HG02610 (cell line): ENCODE measurements at regions not wholly inside any gene's neighbourhood (a gene's known extent, or its start where the extent isn't known, plus 50 kb on each side); places are given as distances from the start of the nearest gene placed in this dataset.

Experiments used
- ATAC-seq: cut with Tn5 transposase; IDR thresholded peaks from one replicate; pipeline ENCODE4 v1.9.1; 2021; ENCODE audit warnings: mild to moderate bottlenecking, moderate library complexity; ENCODE audit not compliant: unreplicated experiment

DNA sequence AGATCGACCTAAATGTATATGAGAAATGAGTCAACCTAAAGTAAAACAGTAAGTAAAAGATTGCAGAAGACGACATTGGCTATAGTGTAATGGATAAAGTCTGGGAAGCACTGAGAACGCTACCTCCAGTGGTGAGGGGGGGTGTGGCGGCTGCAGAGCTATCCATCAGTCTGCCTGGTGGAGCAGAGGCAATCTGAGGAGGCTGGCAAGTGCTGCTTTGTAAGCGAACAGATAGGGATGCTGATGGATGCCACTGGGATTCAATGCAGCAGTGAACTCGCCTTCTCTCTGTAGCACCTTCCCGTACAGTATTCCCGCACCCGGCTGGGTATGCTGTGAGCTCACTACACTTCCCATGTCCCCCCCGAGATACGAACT is 261.5 kb downstream of the NSG2 start:
- ATAC-seq, result no peak

DNA sequence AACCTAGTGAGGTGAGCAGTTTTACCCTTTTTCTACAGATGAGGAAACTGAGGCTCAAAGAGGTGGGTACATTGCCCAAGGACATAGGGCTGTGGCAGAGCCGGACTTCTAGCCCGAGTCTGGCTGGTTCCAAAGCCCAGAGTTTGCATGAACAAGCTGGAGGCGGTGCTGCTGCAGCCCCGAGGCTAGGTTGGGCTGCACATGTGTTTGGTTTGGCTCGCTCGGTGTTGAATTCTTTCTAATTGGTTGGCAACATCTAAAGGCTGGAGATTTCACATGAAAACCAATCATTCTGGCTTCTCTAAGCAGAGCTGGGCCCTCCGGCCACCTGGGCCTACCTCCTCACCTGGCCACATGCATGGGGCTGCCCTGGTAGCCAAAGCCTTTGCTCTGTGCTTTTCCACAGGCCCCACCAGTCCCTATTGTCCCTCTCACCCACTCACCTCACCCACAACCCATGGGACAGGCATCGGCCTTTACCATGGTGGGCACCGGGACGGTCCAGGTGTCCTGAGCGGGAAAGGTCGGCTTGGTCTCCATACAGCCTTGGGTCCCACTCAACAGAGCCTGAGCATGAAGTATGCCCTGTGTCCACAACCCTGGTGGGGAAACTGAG is 262.3 kb downstream of the NSG2 start:
- ATAC-seq, result no peak

DNA sequence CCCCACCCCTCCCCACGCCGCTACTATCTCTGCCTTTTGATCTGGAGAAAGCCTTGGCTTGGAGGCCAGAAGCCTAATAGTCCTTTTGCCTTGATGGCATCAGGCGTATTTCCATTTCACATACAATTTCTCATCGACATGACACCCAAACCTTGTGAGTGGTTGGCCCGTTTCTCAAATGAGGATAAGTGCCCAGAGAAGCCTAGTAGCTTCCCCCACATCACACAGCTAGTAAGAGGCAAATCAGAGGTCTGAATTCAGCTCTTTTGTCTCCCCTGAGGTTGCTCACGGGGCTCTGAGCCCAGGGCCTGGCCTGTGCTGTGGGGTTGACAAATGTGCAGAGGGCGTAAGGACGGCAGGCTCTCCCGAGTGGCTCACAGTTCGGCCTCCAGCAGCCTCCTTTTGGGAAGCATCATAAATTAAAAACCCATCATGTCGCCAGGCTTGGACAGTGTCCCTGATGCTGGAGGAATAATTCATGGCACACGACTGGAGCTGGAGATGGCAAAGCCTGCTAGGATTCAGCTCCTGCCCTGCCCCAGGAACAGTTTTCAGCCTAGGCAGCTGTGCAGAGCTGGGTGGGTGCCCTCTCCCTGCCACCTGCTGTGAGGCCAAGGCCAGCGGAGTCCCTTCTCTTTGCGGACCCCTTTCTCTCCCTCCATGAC is 263.8 kb downstream of the NSG2 start:
- ATAC-seq, result no peak

DNA sequence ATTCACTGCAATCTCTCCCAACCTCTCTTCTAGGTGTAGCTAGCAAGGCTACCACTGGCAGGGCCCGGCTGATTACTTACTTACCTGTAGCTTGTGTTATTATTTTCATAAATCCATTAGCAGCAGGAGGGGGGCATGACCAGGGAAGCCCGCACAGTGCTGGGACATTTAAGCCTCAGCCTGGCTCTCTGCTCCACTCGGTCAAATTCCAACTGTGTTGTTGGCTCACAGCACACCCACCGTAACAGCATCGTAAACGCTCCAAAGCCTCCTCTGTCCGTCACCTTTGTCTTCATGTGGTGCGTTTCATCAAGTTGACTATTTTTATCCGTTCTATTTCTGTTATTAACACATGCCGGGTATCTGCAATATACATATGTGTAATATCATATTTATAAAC is 264.7 kb downstream of the NSG2 start:
- ATAC-seq, result no peak

DNA sequence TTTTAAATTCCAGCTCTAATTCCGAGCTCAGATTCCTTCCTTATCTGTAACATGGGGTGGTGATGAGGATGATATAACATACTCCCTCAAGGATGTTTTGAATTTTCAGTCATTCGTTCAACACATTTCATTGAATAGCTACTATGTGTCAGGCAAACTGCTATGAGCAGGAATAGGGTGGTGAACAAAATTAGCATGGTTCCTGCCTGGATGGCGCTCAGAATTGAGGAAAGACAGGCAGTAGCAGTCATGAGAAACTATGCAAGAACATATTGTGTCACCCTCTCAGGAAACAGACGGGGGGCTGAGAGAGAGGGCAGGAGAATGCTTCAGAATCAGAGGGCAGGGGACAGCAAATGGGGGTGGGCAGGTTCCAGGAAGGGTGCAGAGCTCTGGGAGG is 265.2 kb downstream of the NSG2 start:
- ATAC-seq, result no peak

DNA sequence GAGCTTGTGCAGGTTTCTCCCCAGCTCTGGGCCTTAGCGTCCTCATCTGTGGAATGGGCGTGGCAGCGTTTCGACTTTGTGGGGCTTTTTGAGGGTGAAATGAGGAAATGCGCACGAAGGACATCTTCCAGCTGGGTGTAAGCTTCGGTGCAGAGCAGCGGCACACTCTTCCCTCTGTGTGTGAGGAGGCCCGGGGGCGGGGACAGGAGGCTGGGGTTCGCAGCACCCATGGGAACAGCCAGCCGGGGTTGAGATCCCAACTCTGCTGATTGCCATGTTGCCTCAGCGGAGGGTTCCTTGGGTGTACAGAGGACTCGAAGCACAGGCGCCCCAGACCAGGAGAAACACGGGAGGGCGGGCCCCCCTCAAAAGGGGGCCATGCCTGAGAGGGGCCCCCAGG is 265.6 kb downstream of the NSG2 start:
- no peak for ATAC-seq

DNA sequence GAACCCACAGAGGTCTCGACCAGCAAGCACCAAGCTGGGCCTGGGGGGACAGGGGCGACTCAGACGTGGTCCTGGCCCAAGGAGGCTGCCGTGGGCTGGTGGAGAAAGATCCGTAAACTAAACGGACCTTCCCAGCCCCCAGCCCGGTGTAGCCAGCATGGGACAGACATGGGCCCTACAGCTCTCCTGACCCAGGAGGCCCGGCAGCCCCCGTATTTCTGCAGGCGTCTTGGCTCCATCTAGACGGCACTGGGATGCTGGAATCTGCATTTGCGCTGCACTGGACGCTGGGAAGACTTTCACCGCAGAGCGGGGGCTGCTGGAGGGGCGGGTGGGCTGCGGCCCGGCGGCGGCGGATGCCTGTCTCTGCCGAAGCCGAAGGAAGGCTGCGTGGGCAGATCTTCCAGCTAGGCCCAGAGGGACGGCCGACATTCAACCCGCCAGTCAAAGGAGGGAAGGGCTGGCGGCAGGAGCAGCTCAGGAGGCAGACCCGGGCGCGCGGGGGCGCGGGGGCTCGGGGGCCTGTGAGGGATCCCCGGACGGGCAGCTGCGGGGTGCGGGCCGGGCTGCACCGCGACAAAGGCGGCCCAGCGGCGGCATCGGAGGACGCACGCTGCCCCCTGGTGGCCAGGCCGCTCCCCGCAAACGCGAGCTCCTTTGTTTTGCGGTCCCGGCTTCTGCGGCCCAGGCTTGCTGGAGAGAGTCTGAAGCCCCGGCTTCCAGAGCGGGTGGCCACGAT is 266.2 kb downstream of the NSG2 start:
- ATAC-seq, result peak; percentile 58

DNA sequence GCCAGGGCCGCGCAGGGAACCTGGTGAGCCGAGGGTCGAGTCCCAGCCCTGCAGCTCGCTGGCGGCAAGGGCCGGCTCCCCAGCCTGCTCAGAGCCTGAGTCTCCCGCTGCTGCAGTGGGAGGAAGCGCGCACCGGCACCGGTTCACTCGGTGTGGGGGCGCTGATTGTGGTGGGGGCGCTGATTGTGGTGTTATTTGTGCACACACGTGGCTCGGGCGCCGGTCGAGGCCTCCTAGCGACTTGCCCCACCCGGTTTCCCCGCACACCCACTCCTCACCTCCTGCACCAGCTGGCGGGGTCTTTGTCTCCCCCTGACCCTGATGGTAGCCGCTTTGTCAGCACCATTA is 266.7 kb downstream of the NSG2 start:
- ATAC-seq, result peak; percentile 14

DNA sequence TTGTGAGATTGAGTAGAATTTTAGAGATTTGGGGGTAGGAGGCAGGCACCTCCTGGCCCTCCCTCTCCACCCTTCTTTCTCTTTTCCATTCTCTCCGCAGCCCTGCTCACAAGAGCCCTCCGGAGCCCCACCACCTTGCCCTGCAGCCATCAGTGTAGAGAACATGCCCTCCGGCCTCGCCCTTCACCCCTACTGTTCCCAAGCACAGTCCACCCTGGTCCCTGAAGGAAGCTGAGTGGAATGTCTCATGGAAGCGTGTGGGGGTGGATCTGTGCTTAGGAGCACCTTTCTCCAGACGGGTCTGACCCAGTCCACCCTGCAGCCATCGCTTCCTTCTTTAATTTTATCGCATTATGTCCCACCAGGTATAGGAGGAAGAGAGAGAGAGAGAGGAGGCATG is 267.1 kb downstream of the NSG2 start:
- no peak for ATAC-seq

DNA sequence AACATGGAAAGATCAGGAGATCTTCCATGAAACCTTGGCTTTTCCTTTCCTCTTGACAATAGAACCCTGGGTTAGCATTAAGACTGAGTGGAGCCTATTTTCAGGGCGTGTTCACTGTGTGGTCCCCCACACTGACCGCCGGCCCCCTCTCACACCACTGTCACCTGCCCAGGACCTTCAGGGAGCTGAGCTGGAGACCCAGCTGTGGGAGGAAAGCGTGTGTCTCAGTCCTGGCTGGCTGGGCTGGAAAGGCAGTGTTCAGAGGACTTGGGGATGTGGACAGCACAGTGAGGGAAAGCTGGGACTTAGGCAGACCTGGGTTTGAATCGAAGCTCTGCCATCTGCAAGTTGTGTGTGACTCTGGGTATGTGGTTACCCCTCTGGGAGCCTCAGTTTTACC is 268.1 kb downstream of the NSG2 start:
- no peak for ATAC-seq

DNA sequence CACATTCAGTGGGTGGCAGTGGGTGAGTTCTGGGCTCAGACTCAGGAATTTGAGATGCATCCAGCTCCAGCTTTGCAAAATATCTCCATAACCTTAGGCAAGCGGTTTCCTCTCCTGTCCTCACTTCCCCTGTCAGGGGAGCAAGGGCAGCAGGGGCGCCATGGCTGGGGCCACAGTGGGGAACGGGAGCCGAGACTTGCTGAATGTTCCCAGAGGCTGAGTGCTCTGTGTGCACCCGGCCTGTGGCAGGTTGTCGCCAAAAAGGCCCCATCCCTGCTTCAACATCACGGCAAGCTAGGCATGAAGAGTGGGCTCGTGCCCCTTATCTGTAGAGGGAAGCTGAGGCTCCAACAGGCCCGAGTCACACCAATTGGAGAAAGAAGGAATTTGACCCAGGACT is 268.8 kb downstream of the NSG2 start:
- no peak for ATAC-seq

DNA sequence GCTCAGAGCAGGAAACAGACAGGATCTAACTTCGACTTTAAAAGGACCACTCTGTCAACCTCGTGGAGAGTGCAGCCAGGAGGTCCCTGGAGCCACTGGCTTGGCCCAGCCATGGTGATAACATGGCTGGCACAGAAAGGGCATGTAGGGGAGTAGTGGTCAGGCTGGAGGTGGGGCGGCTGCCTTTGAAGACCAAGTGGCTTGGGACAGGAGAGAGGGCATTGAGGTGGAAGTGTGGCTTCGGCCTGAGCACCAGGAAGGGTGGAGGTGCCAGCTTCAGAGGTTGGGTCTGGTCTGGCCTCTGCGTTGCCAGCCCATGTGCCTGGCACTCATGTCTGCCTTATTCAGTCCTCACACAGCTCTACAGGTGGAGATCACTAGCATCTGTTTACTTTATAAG is 270.0 kb downstream of the NSG2 start:
- no peak for ATAC-seq

DNA sequence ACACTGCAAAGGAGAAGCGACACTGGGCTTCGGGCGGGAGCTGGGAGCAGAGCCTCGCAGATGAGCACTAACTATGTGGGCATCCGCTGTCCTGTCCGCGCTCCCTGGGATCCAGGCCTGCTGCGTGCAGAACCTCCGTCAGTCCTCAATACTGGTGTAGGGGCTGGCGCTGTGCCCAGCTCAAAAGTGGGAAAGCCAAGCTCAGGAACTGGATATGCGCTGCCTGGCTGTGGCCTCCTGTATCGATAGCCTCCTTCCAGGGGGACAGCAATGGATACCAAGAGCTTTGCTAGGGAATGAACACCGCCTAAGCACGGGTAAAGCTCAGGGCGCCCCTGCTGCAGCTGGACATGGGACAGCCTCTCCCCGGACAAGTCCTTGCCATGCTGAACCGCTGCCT is 270.4 kb downstream of the NSG2 start:
- no peak for ATAC-seq

DNA sequence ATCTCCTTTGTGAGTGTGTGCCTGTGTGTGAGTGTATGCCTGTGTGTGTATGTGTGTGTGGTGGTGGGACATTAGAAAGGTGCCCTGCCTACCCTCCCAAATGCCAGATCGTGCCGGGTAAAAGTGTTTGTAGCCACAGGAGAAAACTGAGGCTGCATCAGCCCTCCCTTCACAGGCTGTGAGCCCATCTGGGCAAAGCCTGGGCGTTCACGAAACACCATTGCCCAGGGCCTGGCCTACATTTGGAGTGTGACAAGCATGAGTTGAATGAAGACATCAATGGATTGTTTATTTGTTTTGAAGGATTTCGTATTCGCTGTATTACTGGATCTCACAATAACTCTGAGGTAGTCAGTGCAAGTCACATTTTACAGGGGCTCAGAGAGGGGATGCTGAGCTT is 270.8 kb downstream of the NSG2 start:
- no peak for ATAC-seq

DNA sequence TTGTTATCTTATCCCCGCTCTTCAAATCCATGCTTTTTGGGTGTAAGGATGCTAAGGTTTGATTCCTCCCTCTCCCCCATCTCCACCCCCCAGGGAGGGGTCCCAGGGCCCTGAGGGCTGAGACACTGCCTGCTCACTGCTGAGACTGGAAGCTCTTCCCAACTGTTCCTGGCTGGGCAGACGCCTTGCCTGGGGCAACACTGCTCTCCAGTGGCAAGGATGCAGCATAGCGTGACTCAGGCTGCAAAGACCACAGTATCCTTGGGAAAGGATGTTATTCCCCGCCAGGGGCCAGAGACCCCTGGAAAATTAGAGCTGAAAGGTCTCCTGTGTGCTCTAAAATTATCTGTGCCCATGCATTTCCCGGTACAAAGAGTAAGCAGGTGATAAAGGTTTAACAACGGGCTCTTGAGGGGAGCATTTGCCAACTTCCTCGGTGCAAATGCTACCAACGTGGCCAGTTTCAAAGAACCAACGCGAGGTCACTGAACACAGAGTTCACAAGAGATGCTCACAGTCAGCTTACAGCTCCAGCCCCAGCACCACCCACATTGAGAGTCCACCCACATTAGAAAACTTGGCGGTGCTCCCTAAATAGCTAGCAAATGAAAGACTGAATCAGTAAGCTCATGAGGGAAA is 271.9 kb downstream of the NSG2 start:
- ATAC-seq, result no peak

DNA sequence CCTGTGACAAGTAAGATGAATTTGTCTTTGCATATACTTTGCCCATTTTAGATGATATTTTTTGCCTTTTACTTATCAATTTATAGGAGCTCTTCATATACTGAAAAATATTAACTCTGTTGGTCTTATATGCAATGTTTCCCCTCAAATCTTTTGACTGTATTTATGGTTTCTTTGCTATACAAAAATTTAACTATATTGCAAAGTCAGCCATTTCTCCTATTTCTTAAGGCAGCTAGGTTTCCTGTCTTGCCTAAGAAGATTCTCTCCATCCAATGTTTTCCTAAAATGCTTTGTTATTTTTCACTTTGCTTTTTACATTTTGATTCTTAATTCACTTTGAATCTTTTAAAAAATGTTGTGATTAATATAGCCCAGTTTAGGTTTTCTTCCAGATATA is 273.1 kb downstream of the NSG2 start:
- ATAC-seq, result no peak

DNA sequence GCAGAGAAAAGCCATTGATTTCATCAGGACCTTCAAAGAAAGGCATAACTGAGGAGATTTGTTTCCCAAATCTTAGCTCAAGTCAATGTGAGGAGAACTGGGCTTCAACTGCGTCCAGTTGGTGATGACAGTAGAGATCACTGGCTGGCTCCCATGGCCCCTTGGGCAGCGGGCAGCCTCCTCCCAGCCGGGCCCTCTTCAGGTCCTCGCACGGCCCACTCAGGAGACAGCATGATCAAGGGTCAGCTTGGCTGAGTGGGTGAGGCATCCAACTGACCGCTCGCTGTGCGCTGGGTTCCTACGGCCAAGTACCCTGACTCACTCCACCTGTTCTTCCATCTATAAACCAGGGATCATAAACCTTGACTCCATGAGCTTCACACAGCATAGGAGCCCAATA is 274.0 kb downstream of the NSG2 start:
- ATAC-seq, result no peak

DNA sequence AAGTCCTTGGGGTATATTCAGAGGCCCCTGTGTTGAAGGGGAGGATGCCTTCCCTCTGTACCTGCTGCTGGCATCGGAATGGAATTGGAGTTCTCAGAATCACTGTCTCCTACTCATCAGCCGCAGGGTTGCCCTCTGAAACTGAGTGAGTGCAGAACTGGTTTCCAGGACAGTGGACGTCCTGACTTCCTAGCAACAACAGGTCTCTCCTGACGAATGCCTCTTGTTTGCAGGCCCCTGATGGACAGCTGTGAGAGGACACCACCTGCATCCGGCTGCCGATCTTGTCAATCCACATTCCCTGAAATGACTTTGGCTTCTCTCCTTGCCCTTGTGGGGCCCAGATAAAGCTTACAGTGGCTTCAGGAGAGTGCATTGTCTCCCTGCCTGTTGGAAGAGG is 274.5 kb downstream of the NSG2 start:
- no peak for ATAC-seq

DNA sequence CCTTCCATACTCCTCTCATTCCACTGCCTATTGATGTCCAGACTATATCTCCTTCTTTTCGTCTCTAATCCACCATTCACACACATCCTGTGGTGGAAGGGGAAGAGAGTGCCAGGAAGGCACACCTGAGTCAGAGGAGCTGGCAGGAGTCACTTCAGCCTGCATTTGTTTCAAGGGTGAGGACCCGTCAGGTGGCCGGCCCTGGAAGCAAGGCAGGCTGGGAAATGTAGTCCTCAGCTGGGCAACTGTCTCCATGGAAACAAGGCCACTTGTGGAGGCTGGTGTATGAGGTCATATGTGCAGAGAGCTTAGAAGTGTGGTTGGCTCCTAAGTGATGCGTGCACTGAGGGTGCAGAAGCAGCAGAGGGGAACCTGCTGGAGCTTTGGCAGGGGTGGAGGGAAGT is 278.4 kb downstream of the NSG2 start:
- ATAC-seq, result peak; percentile 85

DNA sequence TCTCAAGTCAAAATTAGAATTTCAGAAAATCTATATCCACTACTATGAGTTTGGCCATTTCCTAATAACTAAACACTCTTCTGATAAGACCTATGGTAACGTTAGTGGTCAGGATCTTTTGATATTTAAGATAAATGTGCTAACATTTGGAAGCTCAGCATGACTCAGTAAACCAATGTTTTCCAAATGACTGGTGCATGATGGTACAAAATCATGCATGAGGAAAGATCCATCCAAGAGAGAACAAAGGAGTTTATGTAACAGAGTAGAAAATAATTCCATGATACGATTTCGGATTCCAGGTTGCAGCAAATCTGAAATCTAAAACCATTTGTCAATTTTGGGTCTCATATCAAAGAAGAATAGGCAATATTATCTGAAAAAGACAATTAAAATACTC is 279.2 kb downstream of the NSG2 start:
- ATAC-seq, result no peak

DNA sequence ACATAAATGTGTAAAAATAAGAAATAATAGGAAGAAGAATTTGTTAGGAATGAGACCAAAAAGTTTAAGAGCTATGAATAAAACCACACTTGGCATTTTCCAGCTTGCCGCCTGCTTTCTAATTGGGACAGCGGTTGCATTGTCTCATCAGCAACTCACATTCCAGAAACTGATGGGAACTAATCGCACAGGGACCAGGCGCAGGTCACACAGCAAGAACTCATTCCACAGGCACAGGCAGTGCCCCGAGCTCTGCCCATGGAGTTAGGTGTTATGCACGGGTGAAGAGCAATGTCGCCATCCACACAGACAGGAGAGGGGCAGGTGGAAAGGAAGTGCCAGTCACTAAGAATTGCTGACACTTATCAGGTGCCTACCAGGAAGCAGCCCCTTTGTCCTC is 279.9 kb downstream of the NSG2 start:
- no peak for ATAC-seq

DNA sequence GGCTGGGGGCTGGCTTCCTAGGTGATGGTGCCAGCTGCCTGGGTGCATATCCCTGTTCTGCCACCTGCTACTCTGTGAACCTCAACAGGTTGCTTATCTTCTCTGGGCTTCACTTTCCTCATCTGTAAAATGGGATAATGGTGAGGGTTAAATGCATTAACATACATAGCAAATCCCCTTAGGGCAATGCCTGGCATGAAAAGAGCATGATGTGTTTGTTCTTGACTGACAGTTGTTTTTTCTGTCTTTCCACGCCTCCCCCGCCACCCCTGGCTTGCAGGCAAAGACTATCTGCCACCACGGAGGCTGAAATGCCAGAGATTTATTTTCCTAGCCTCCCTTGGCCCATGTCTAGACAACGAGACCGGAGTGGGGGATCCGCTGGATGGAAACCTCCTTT is 280.5 kb downstream of the NSG2 start:
- ATAC-seq, result no peak
